PFSK-1 (cell line): ENCODE measurements at regions not wholly inside any gene's neighbourhood (a gene's known extent, or its start where the extent isn't known, plus 50 kb on each side); places are given as distances from the start of the nearest gene placed in this dataset.

Experiments
- POLR2AphosphoS5 ChIP-seq: IDR thresholded peaks from 2 replicates; pipeline ENCODE4 v1.6.1; 2012; ENCODE audit warnings: low read depth, mild to moderate bottlenecking, control low read depth, low read length, moderate library complexity
- TAF1 ChIP-seq: IDR thresholded peaks from 2 replicates; pipeline ENCODE4 v1.6.1; 2012; ENCODE audit warnings: low read length, control low read depth, borderline replicate concordance; ENCODE audit not compliant: insufficient read depth

DNA sequence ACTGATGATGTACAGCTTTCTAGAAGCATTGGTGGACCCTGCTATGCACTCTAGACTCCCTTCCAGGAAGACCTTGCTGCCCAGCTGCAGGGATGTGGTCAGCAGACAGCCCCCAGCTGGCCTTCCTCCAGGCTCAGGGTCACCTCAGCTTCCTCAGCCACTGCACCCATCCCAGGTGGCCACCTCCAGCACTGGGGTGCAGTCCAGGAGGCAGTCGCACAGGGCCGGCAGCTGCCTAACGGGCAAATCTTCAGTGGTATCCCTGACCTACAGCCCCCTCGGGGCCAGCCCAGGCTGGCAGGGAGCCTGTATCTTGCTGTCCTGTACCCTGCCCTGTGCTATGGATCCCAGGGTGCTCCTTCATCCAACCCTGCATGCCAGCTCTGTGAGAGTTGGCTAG, 81.8 kb downstream of the GADD45G start:
- TF ChIP-seq TAF1 (no peak), POLR2AphosphoS5 (no peak)
